ENCODE measurements at regions not wholly inside any gene's neighbourhood (a gene's known extent, or its start where the extent isn't known, plus 50 kb on each side); places are given as distances from the start of the nearest gene placed in this dataset.
A peak's percentile ranks its signal among the peaks of the same experiment; 100 is the strongest.

DNA sequence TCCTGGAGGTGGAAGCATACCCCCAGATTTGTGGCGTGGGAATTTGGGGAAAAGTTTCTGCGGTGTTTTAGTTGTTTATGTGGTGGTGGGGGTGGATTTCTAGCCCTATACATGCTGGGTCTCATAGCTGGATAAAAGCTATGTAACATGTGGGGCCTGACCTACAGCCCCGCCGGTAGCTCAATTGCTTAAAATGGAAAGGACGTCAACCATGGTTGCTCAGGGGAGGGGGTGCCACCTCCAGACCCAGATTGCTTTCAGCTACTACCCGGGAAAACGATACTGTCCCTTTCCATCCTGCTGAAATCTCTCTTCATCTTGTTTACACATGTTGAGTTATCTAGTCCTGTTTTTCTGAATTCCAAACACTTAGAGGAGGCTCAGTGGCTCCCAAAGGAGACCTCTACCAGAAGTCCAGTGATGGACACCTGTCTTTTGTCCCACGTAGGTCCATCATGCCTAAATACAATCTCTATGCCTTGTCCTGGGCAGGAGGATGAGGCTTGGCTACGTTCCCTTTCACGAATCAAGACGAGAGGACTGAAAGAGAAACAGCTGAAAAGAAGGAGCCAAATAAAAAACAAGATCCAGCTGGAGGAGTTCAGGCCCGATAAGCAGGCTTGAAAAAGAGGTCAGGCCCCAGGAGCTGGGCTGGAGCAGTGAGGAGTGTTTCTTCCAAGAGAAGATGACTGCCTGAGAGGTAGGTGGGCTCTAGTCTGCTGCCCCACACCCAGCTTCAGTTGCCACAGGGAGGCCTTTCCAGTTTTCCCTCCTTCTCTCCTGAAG lies 72.1 kb upstream of the TPRG1 start:
- WGBS, 4 donors, result 66 to 76% (median 67%) methylated on average over 12 of the region's 12 CpGs
- Histone ChIP-seq H3K4me1 (peaks cover 0 to 21% (median 2%) of the 10 kb centered on the region in 12 donors), H3K9me3 (no peaks in the 10 kb centered on the region), H3K27me3 (no peaks in the 10 kb centered on the region), H3K4me3 (peak overlapping the region in 3 of 12 donors; percentile 1 to 26 (median 13)), H3K27ac (peak overlapping the region in 11 of 12 donors; percentile 23 to 88 (median 75)), H3K36me3 (no peaks in the 10 kb centered on the region)
- DNase-seq (peak in 4 of 5 donors; percentile 27 to 69 (median 33)), ATAC-seq (peak; percentile 43 to 80 (median 64))
- no peak for TF ChIP-seq POLR2A (IDR thresholded peaks at IDR 0.05)
- TF ChIP-seq, protein P1, sequence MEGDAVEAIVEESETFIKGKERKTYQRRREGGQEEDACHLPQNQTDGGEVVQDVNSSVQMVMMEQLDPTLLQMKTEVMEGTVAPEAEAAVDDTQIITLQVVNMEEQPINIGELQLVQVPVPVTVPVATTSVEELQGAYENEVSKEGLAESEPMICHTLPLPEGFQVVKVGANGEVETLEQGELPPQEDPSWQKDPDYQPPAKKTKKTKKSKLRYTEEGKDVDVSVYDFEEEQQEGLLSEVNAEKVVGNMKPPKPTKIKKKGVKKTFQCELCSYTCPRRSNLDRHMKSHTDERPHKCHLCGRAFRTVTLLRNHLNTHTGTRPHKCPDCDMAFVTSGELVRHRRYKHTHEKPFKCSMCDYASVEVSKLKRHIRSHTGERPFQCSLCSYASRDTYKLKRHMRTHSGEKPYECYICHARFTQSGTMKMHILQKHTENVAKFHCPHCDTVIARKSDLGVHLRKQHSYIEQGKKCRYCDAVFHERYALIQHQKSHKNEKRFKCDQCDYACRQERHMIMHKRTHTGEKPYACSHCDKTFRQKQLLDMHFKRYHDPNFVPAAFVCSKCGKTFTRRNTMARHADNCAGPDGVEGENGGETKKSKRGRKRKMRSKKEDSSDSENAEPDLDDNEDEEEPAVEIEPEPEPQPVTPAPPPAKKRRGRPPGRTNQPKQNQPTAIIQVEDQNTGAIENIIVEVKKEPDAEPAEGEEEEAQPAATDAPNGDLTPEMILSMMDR (IDR thresholded peaks at IDR 0.05), result no peak
- intact Hi-C loops (cut with DNase I), result loop anchor here in 1 of 10 donors (2.0 kb wide), 1 partner anchor 23 kb away; no protein-coding TSS in a partner anchor

DNA sequence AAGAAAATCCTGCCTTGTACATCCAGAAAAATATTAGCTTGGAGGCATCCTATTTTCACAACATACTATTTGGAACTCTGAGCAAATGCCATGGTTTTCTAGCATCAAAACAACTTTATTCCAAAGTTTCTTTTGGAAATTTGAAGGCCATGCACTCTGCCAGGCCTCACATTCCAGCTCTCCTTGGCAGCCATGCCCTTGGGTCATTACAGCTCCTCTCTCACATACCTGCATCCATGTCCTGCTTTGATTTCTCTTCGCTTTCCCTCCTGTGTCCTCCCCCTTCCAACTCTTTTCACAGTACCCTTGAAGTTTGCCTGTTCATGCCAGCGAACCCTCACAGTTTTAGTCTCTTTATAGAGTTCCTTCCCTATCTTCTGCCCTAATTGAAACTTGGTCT lies 70.9 kb upstream of the TPRG1 start:
- Histone ChIP-seq H3K36me3 (no peaks in the 10 kb centered on the region), H3K27ac (peak overlapping the region in 7 of 12 donors; percentile 58 to 88 (median 78)), H3K4me1 (peaks cover 0 to 21% (median 2%) of the 10 kb centered on the region in 12 donors), H3K27me3 (no peaks in the 10 kb centered on the region), H3K9me3 (no peaks in the 10 kb centered on the region), H3K4me3 (no peak overlapping the region)
- ATAC-seq (no peak), DNase-seq (no peak)
- intact Hi-C loops (cut with DNase I), result loop anchor here in 1 of 10 donors (2.0 kb wide), 1 partner anchor 22 kb away; no protein-coding TSS in a partner anchor
- no peak for TF ChIP-seq POLR2A (IDR thresholded peaks at IDR 0.05)
- TF ChIP-seq, protein P1 (IDR thresholded peaks at IDR 0.05), result no peak
- 80 to 91% (median 88%) methylated on average over 2 of the region's 2 CpGs for WGBS, 4 donors

GRCh38 chr3:189101594-189101993 lies 70.2 kb upstream of the TPRG1 start:
- no peak for TF ChIP-seq POLR2A (IDR thresholded peaks at IDR 0.05)
- TF ChIP-seq, protein P1 (IDR thresholded peaks at IDR 0.05), result no peak
- H3K4me1 ChIP-seq, result peaks cover 0 to 21% (median 2%) of the 10 kb centered on the region in 12 donors
- H3K36me3 ChIP-seq, result no peaks in the 10 kb centered on the region
- 89 to 97% (median 92%) methylated on average over 2 of the region's 2 CpGs for WGBS, 4 donors
- no peaks in the 10 kb centered on the region for H3K9me3 ChIP-seq
- no peak overlapping the region for H3K4me3 ChIP-seq
- ATAC-seq (no peak), DNase-seq (no peak)
- no peaks in the 10 kb centered on the region for H3K27me3 ChIP-seq
- no peak overlapping the region for H3K27ac ChIP-seq
- intact Hi-C loops (cut with DNase I), result loop anchor here in 1 of 10 donors (2.0 kb wide), 1 partner anchor 21 kb away; no protein-coding TSS in a partner anchor

- H3K27ac ChIP-seq, result no peak overlapping the region
- TF ChIP-seq POLR2A (IDR thresholded peaks at IDR 0.05), result no peak
- TF ChIP-seq, protein P1 (IDR thresholded peaks at IDR 0.05), result no peak
- DNase-seq (no peak), ATAC-seq (no peak)
- H3K4me1 ChIP-seq, result peaks cover 0 to 16% (median 2%) of the 10 kb centered on the region in 12 donors
- WGBS, 4 donors, result 62 to 76% (median 66%) methylated on average over 1 of the region's 1 CpG
- H3K4me3 ChIP-seq, result no peak overlapping the region
- intact Hi-C loops (cut with DNase I), result no loop called here
- no peaks in the 10 kb centered on the region for H3K36me3 ChIP-seq
- no peaks in the 10 kb centered on the region for H3K27me3 ChIP-seq
- H3K9me3 ChIP-seq, result no peaks in the 10 kb centered on the region
These were observed 68.6 kb upstream of the TPRG1 start for GRCh38 chr3:189103208-189103607.
